Prostate gland (tissue), 2 donors: ENCODE measurements at regions not wholly inside any gene's neighbourhood (a gene's known extent, or its start where the extent isn't known, plus 50 kb on each side); places are given as distances from the start of the nearest gene placed in this dataset.

Source experiments
- POLR2A ChIP-seq: fragments of 450-650 bp; IDR thresholded peaks from one replicate; pipeline ENCODE4 v1.6.1; 2016; ENCODE audit warnings: antibody characterized with exemption, mild to moderate bottlenecking
- TF ChIP-seq, protein P1 (sequence below), 4 experiments: fragments of 200-600 bp in 2 of 4; fragments of 450-650 bp in 2 of 4; sonication (generic) in 2 of 4; IDR thresholded peaks; 1 replicate in 3 of 4; 2 replicates in 1 of 4; pipeline ENCODE4 v1.5.1; 2016 to 2019; ENCODE audit warnings: antibody characterized with exemption in 4 of 4, mild to moderate bottlenecking in 2 of 4, moderate library complexity in 2 of 4

DNA sequence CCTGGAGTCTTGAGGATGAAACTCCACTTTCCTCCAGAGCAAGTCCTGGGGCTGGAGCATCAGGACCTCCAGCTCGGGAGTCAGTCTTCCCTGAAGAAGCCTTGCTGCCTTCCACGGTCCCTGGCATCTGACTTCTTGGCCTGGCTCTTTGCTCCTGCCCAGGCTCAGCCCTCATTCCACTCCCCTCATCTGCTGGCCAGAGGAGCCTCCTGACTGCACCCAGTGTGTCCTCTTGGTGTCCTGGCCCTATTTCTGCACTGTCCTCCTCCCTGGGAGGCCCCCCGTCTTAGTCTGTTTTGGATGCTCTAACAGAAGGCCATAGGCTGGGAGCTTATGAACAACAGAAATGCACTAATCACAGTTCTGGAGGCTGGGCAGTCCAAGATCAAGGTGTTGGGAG is 231.5 kb downstream of the LOXHD1 start:
- TF ChIP-seq, protein P1, sequence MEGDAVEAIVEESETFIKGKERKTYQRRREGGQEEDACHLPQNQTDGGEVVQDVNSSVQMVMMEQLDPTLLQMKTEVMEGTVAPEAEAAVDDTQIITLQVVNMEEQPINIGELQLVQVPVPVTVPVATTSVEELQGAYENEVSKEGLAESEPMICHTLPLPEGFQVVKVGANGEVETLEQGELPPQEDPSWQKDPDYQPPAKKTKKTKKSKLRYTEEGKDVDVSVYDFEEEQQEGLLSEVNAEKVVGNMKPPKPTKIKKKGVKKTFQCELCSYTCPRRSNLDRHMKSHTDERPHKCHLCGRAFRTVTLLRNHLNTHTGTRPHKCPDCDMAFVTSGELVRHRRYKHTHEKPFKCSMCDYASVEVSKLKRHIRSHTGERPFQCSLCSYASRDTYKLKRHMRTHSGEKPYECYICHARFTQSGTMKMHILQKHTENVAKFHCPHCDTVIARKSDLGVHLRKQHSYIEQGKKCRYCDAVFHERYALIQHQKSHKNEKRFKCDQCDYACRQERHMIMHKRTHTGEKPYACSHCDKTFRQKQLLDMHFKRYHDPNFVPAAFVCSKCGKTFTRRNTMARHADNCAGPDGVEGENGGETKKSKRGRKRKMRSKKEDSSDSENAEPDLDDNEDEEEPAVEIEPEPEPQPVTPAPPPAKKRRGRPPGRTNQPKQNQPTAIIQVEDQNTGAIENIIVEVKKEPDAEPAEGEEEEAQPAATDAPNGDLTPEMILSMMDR (IDR thresholded peaks at IDR 0.05), result no peak
- no peak for TF ChIP-seq POLR2A
